Panc1 (cell line): ENCODE measurements at regions not wholly inside any gene's neighbourhood (a gene's known extent, or its start where the extent isn't known, plus 50 kb on each side); places are given as distances from the start of the nearest gene placed in this dataset.

Experiments used
- CTCF ChIP-seq: fragments of 450-650 bp; IDR thresholded peaks from 2 replicates; pipeline ENCODE4 v1.5.1; 2017; ENCODE audit warnings: mild to moderate bottlenecking
- POLR2AphosphoS5 ChIP-seq: IDR thresholded peaks from 2 replicates; pipeline ENCODE4 v1.6.1; 2012; ENCODE audit warnings: mild to moderate bottlenecking, low read depth, low read length, moderate library complexity
- REST ChIP-seq, 2 experiments: IDR thresholded peaks; 2 replicates each; pipeline ENCODE4 v1.6.1; 2011 to 2012; ENCODE audit warnings: low read depth in 2 of 2, control low read depth in 1 of 2, low read length in 1 of 2, mild to moderate bottlenecking in 1 of 2, moderate library complexity in 1 of 2; ENCODE audit not compliant: insufficient read depth in 1 of 2
- SIN3A ChIP-seq: IDR thresholded peaks from 2 replicates; pipeline ENCODE4 v1.6.1; 2012; ENCODE audit warnings: low read depth, mild to moderate bottlenecking, low read length, moderate library complexity, borderline replicate concordance; ENCODE audit not compliant: insufficient read depth

- no peak for TF ChIP-seq CTCF
- no peak for TF ChIP-seq POLR2AphosphoS5
- no peak for TF ChIP-seq SIN3A
- no peak for TF ChIP-seq REST (IDR thresholded peaks at IDR 0.05; ENCODE audit: insufficient read depth in 1 of 2, low read depth in 2 of 2, low read length in 1 of 2)
Measured at GRCh38 chr14:106690333-106690891, 1164.0 kb downstream of the TMEM121 start.
